Hepatocyte (in vitro differentiated cells): ENCODE measurements at regions not wholly inside any gene's neighbourhood (a gene's known extent, or its start where the extent isn't known, plus 50 kb on each side); places are given as distances from the start of the nearest gene placed in this dataset.

Source experiments
- DNase-seq: peaks from one replicate; pipeline ENCODE4 v3.0.0-alpha.2; 2016; ENCODE audit warnings: low spot score
- H2AFZ ChIP-seq: fragments of 200-600 bp; sonication (generic); 2 replicates; pipeline ENCODE4 v1.6.0; 2016; ENCODE audit warnings: antibody characterized with exemption, mild to moderate bottlenecking
- H3K27ac ChIP-seq: fragments of 200-600 bp; sonication (generic); 2 replicates; pipeline ENCODE4 v1.5.1; 2016; ENCODE audit warnings: mild to moderate bottlenecking
- H3K27me3 ChIP-seq: fragments of 200-600 bp; sonication (generic); 2 replicates; pipeline ENCODE4 v1.6.1; 2016
- H3K36me3 ChIP-seq: fragments of 200-600 bp; sonication (generic); replicated peaks from 2 replicates; pipeline ENCODE4 v1.5.1; 2016; ENCODE audit warnings: low read depth; ENCODE audit not compliant: insufficient read depth
- H3K4me1 ChIP-seq: fragments of 200-600 bp; sonication (generic); 2 replicates; pipeline ENCODE4 v1.5.1; 2016; ENCODE audit warnings: mild to moderate bottlenecking, moderate library complexity; ENCODE audit not compliant: insufficient read depth
- H3K4me2 ChIP-seq: fragments of 200-600 bp; sonication (generic); 2 replicates; pipeline ENCODE4 v1.6.0; 2016
- H3K4me3 ChIP-seq: fragments of 200-600 bp; sonication (generic); 2 replicates; pipeline ENCODE4 v1.5.1; 2016; ENCODE audit warnings: mild to moderate bottlenecking
- H3K79me2 ChIP-seq: fragments of 200-600 bp; sonication (generic); 2 replicates; pipeline ENCODE4 v1.6.0; 2017; ENCODE audit warnings: mild to moderate bottlenecking
- H3K9me2 ChIP-seq: fragments of 200-600 bp; sonication (generic); replicated peaks from 2 replicates; pipeline ENCODE4 v1.6.0; 2017; ENCODE audit warnings: mild to moderate bottlenecking; ENCODE audit not compliant: insufficient read depth
- H3K9me3 ChIP-seq: fragments of 200-600 bp; sonication (generic); 2 replicates; pipeline ENCODE4 v1.5.1; 2016; ENCODE audit warnings: low read depth, mild to moderate bottlenecking
- H4K20me1 ChIP-seq: fragments of 200-600 bp; sonication (generic); 2 replicates; pipeline ENCODE4 v1.6.0; 2016; ENCODE audit warnings: mild to moderate bottlenecking; ENCODE audit not compliant: insufficient read depth, poor library complexity, severe bottlenecking
- CTCF ChIP-seq: fragments of 200-600 bp; sonication (generic); IDR thresholded peaks from 2 replicates; pipeline ENCODE4 v1.5.1; 2016; ENCODE audit warnings: antibody characterized with exemption, mild to moderate bottlenecking; ENCODE audit not compliant: poor library complexity
- EZH2 ChIP-seq: fragments of 200-600 bp; sonication (generic); IDR thresholded peaks from 2 replicates; pipeline ENCODE4 v1.6.1; 2016; ENCODE audit warnings: antibody characterized with exemption, mild to moderate bottlenecking, borderline replicate concordance
- EZH2phosphoT487 ChIP-seq: fragments of 200-600 bp; sonication (generic); IDR thresholded peaks from one replicate; pipeline ENCODE4 v1.6.1; 2018; ENCODE audit warnings: antibody characterized with exemption, mild to moderate bottlenecking, low read depth, moderate library complexity; ENCODE audit not compliant: unreplicated experiment, severe bottlenecking
- WGBS: methylation state at CpG from one replicate; pipeline ENCODE4 v1.1.6; 2016; ENCODE audit warnings: low lambda C conversion rate; ENCODE audit errors: missing lambda C conversion rate; 5-methylcytosine and 5-hydroxymethylcytosine counted together

GRCh38 chr17:53166731-53167130 lies 656.0 kb upstream of the KIF2B start:
- Histone ChIP-seq H3K4me1 (no peaks in the 10 kb centered on the region), H3K9me3 (no peaks in the 10 kb centered on the region), H3K9me2 (no peaks in the 10 kb centered on the region), H3K4me2 (no peak overlapping the region), H2AFZ (no peak overlapping the region), H3K79me2 (no peaks in the 10 kb centered on the region), H3K27me3 (no peaks in the 10 kb centered on the region), H3K27ac (no peak overlapping the region), H3K36me3 (no peaks in the 10 kb centered on the region), H4K20me1 (no peaks in the 10 kb centered on the region), H3K4me3 (no peak overlapping the region)
- DNase-seq = no peak
- TF ChIP-seq EZH2 = no peak
- no peak for TF ChIP-seq CTCF
- no peak for TF ChIP-seq EZH2phosphoT487
- WGBS = 97% methylated on average over 1 of the region's 1 CpG

GRCh38 chr17:53150101-53150698 lies 672.5 kb upstream of the KIF2B start:
- WGBS = 91% methylated on average over 2 of the region's 2 CpGs
- TF ChIP-seq EZH2phosphoT487 (no peak), CTCF (peak; percentile 55), EZH2 (no peak)
- peak; percentile 43 for DNase-seq

GRCh38 chr17:53149316-53149715 lies 673.4 kb upstream of the KIF2B start:
- 88% methylated on average over 3 of the region's 3 CpGs for WGBS
- H3K4me1 ChIP-seq = no peaks in the 10 kb centered on the region

More at GRCh38 chr17:53150101-53150698, 672.5 kb upstream of the KIF2B start:
- Histone ChIP-seq H2AFZ (no peak overlapping the region), H3K4me2 (no peak overlapping the region), H3K9me2 (no peaks in the 10 kb centered on the region), H3K4me1 (no peaks in the 10 kb centered on the region), H3K27ac (no peak overlapping the region), H3K4me3 (no peak overlapping the region), H4K20me1 (no peaks in the 10 kb centered on the region), H3K9me3 (no peaks in the 10 kb centered on the region), H3K27me3 (no peaks in the 10 kb centered on the region), H3K36me3 (no peaks in the 10 kb centered on the region), H3K79me2 (no peaks in the 10 kb centered on the region)

More at GRCh38 chr17:53149316-53149715, 673.4 kb upstream of the KIF2B start:
- Histone ChIP-seq H3K27me3 (no peaks in the 10 kb centered on the region), H2AFZ (no peak overlapping the region), H3K79me2 (no peaks in the 10 kb centered on the region), H3K9me3 (no peaks in the 10 kb centered on the region), H4K20me1 (no peaks in the 10 kb centered on the region), H3K27ac (no peak overlapping the region), H3K36me3 (no peaks in the 10 kb centered on the region), H3K4me2 (no peak overlapping the region), H3K4me3 (no peak overlapping the region), H3K9me2 (no peaks in the 10 kb centered on the region)
- TF ChIP-seq CTCF (no peak), EZH2phosphoT487 (no peak), EZH2 (no peak)
- DNase-seq = no peak
